ENCODE measurements at regions not wholly inside any gene's neighbourhood (a gene's known extent, or its start where the extent isn't known, plus 50 kb on each side); places are given as distances from the start of the nearest gene placed in this dataset.

- no peak overlapping the region for H3K4me3 ChIP-seq
- no peak overlapping the region for H3K4me3 Mint-ChIP-seq
- H3K9me2 ChIP-seq (ENCODE audit: insufficient read depth) = 0 out of 2 replicates have a peak, but pooled peaks cover 7% of the 10 kb centered on the region
- no peaks in the 10 kb centered on the region for H3K36me3 ChIP-seq (ENCODE audit: insufficient read depth)
- H3F3A ChIP-seq (replicated peaks; ENCODE audit: low read depth) = no peaks in the 10 kb centered on the region
- no peaks in the 10 kb centered on the region for H3K27me3 ChIP-seq (ENCODE audit: insufficient read depth)
- H3K27ac ChIP-seq (ENCODE audit: low read depth) = no peak overlapping the region
- ATAC-seq (no peak), DNase-seq (ENCODE audit: low spot score) (no peak)
- TF ChIP-seq NANOG (IDR thresholded peaks at IDR 0.05; ENCODE audit: borderline replicate concordance) = no peak
- peaks cover 3% of the 10 kb centered on the region; the same call in 1 of the 3 replicates for H3K9me3 Mint-ChIP-seq
- H3K27ac Mint-ChIP-seq = no peak overlapping the region
- no peak overlapping the region for H3K4me2 ChIP-seq
- H3K36me3 Mint-ChIP-seq (ENCODE audit: low read depth) = no peaks in the 10 kb centered on the region
- H3K4me1 ChIP-seq (ENCODE audit: insufficient read depth) = no peaks in the 10 kb centered on the region
- peaks cover 2% of the 10 kb centered on the region for H3K27me3 Mint-ChIP-seq (ENCODE audit: insufficient read depth, low read depth, poor library complexity)
- no peaks in the 10 kb centered on the region for H3K79me2 ChIP-seq (replicated peaks; ENCODE audit: insufficient read depth)
- no peaks in the 10 kb centered on the region for H4K20me1 ChIP-seq (replicated peaks; ENCODE audit: insufficient read depth)
- no peak overlapping the region for H2AFZ ChIP-seq
- no peaks in the 10 kb centered on the region; the same call in 2 of the 3 replicates for H3K4me1 Mint-ChIP-seq
Measured at GRCh38 chr16:54720259-54720658, 210.4 kb upstream of the IRX5 start.

- ATAC-seq (no peak), DNase-seq (ENCODE audit: low spot score) (no peak)
- Mint-ChIP-seq H3K4me3 (no peak overlapping the region), H3K9me3 (peaks cover 3% of the 10 kb centered on the region; the same call in 1 of the 3 replicates), H3K4me1 (no peaks in the 10 kb centered on the region; the same call in 2 of the 3 replicates), H3K27ac (no peak overlapping the region), H3K36me3 (ENCODE audit: low read depth) (no peaks in the 10 kb centered on the region), H3K27me3 (ENCODE audit: insufficient read depth, low read depth, poor library complexity) (peaks cover 2% of the 10 kb centered on the region)
- Histone ChIP-seq H4K20me1 (replicated peaks; ENCODE audit: insufficient read depth) (no peaks in the 10 kb centered on the region), H3K27me3 (ENCODE audit: insufficient read depth) (no peaks in the 10 kb centered on the region), H3K36me3 (ENCODE audit: insufficient read depth) (no peaks in the 10 kb centered on the region), H3K9me2 (ENCODE audit: insufficient read depth) (0 out of 2 replicates have a peak, but pooled peaks cover 7% of the 10 kb centered on the region), H2AFZ (no peak overlapping the region), H3K4me1 (ENCODE audit: insufficient read depth) (no peaks in the 10 kb centered on the region), H3K27ac (ENCODE audit: low read depth) (no peak overlapping the region), H3K4me2 (no peak overlapping the region), H3F3A (replicated peaks; ENCODE audit: low read depth) (no peaks in the 10 kb centered on the region), H3K4me3 (no peak overlapping the region), H3K79me2 (replicated peaks; ENCODE audit: insufficient read depth) (no peaks in the 10 kb centered on the region)
- TF ChIP-seq JUNB (IDR thresholded peaks at IDR 0.05; ENCODE audit: unreplicated experiment) (no peak), NANOG (IDR thresholded peaks at IDR 0.05; ENCODE audit: borderline replicate concordance) (no peak), POLR2AphosphoS5 (IDR thresholded peaks at IDR 0.05; ENCODE audit: low read depth) (no peak), ZNF331 (CRISPR knock-in tag; IDR thresholded peaks at IDR 0.05; ENCODE audit: low read depth) (no peak), ZNF462 (CRISPR knock-in tag; IDR thresholded peaks at IDR 0.05) (no peak), STAT1 (IDR thresholded peaks at IDR 0.05; ENCODE audit: unreplicated experiment) (no peak), CREB1 (CRISPR knock-in tag; IDR thresholded peaks at IDR 0.05; ENCODE audit: low read depth) (no peak), EZH2phosphoT487 (IDR thresholded peaks at IDR 0.05; ENCODE audit: unreplicated experiment) (no peak)
Measured at GRCh38 chr16:54719624-54720023, 211.0 kb upstream of the IRX5 start.
